ENCODE measurements at regions not wholly inside any gene's neighbourhood (a gene's known extent, or its start where the extent isn't known, plus 50 kb on each side); places are given as distances from the start of the nearest gene placed in this dataset.

DNA sequence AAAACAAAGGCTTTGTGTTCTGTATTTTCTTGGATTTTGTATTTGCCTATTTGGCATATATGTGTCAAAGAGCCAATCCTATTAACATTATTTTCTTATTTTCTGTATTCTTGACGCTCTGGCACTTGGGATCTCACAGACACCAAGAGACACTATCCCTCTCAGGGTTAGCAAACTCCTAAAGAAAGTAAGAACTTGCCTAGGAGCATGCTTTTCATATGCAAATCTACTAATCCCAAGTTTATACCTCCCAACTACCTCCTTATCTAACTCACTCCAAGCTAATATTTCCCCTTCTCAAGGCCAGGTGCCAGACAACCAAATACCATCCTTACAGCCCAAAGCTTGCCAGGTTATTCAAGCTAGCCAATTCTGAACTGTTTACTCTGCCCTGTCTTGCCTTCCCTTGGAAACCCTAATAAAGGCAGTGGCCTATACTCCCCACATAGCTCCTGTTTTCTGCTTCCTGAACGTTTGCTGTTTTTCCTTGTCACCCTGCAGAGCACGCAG is 455.4 kb upstream of the ANO3 start:
- in situ Hi-C loops (cut with MboI; ENCODE audit: low pct_unique_long_range_greater_than_20kb, low sequenced_read_pairs, unreplicated experiment), result no loop called here
- DNase-seq (ENCODE audit: low spot score), result no peak
- TF ChIP-seq, protein P1, sequence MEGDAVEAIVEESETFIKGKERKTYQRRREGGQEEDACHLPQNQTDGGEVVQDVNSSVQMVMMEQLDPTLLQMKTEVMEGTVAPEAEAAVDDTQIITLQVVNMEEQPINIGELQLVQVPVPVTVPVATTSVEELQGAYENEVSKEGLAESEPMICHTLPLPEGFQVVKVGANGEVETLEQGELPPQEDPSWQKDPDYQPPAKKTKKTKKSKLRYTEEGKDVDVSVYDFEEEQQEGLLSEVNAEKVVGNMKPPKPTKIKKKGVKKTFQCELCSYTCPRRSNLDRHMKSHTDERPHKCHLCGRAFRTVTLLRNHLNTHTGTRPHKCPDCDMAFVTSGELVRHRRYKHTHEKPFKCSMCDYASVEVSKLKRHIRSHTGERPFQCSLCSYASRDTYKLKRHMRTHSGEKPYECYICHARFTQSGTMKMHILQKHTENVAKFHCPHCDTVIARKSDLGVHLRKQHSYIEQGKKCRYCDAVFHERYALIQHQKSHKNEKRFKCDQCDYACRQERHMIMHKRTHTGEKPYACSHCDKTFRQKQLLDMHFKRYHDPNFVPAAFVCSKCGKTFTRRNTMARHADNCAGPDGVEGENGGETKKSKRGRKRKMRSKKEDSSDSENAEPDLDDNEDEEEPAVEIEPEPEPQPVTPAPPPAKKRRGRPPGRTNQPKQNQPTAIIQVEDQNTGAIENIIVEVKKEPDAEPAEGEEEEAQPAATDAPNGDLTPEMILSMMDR (IDR thresholded peaks at IDR 0.05; ENCODE audit: extremely low read depth, insufficient read depth, missing control alignments), result no peak

DNA sequence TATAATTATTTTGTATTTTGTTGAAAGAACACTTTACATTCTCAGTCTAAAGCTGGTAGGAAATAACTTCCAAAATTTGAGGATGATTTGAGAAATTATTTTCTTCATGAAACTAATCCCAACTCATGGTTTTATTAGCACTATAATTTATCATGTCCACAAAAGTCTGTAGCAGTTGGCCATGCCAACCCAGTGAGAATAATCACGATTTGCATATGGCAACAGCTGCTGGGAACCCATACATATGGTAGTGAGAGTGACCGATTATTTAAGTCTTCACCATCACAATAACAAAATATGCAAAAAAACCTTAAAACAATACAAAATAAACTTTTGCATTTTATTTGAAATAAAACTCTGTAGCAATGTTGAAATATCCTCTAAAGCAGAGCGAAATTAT is 445.9 kb upstream of the ANO3 start:
- TF ChIP-seq, protein P1 (IDR thresholded peaks at IDR 0.05; ENCODE audit: extremely low read depth, insufficient read depth, missing control alignments), result no peak
- in situ Hi-C loops (cut with MboI; ENCODE audit: low pct_unique_long_range_greater_than_20kb, low sequenced_read_pairs, unreplicated experiment), result no loop called here
- DNase-seq (ENCODE audit: low spot score), result no peak

DNA sequence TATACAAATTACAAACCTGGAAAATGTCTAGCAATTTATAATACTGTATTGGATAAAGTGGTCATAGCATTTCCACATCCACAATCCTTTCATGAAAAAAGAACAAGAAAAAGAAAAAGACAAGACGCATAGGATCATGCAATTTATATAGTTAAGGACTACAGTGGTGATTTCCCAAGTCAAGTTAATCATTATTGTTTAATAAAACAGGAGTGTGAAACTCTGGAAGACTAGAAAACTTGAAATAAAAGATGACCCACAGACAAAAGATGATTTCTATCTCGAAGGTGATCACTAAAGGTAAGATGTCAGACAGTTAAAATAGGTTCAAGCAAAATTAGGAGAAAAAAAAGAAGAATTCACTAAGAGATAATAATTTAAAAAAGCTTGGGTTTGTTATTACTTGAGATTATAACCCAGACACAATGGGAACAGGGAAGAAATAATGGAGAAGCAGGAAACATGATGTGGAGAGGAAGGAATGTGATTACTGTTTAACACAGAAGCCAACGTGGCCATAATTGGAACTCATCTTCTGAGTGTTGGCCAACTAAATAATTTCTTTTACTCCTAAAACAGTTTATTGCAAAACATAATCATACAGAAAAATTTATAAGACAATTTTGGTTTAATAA is 441.2 kb upstream of the ANO3 start:
- no peak for DNase-seq (ENCODE audit: low spot score)
- TF ChIP-seq, protein P1 (IDR thresholded peaks at IDR 0.05; ENCODE audit: extremely low read depth, insufficient read depth, missing control alignments), result no peak

DNA sequence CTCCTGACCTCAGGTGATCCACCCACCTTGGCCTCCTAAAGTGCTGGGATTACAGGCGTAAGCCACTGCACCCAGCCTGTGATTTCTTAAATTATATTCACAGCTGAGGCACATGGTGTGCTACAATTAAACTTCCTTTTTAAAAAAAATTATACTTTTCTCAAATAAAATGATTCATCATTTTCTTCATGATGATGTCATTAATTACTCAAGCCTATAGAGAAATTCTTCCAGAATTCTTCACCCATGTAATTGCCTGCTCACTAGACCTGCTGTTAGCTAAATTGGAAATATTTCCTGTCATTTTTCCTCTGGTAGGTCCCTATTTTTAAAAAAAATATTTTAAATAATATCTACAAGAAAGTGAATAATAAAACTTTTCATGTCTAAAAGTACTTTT is 440.0 kb upstream of the ANO3 start:
- in situ Hi-C loops (cut with MboI; ENCODE audit: low pct_unique_long_range_greater_than_20kb, low sequenced_read_pairs, unreplicated experiment), result no loop called here
- TF ChIP-seq, protein P1 (IDR thresholded peaks at IDR 0.05; ENCODE audit: extremely low read depth, insufficient read depth, missing control alignments), result no peak
- no peak for DNase-seq (ENCODE audit: low spot score)

More for the DNA sequence above, 441.2 kb upstream of the ANO3 start:
- in situ Hi-C loops (cut with MboI; ENCODE audit: low pct_unique_long_range_greater_than_20kb, low sequenced_read_pairs, unreplicated experiment), result no loop called here

DNA sequence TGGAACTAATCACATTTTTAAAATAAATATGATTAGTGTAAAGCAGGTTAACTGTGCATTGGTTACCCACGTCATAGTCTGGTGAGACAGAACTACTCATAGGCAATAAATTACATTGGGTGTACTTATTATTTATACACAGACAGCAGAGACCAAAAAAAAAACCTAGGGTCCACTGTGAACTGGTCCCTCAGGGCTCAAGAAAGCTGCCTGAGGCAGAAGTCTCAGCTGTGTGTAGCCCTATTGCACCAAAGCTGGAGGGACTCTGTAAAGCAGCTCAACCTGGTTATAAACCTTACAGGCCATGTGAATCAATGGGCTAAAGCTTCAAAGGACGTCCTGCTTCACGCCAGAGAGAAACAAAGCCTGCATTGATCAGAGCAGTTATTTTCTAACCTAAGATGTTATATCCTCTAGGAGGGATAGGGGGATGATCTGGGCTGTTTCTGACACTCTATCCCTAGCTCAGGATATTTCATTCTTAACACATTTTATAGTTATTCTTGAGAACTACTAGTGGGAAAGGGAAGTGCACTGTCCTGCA is 432.2 kb upstream of the ANO3 start:
- TF ChIP-seq, protein P1 (IDR thresholded peaks at IDR 0.05; ENCODE audit: extremely low read depth, insufficient read depth, missing control alignments), result no peak
- in situ Hi-C loops (cut with MboI; ENCODE audit: low pct_unique_long_range_greater_than_20kb, low sequenced_read_pairs, unreplicated experiment), result no loop called here
- DNase-seq (ENCODE audit: low spot score), result no peak

DNA sequence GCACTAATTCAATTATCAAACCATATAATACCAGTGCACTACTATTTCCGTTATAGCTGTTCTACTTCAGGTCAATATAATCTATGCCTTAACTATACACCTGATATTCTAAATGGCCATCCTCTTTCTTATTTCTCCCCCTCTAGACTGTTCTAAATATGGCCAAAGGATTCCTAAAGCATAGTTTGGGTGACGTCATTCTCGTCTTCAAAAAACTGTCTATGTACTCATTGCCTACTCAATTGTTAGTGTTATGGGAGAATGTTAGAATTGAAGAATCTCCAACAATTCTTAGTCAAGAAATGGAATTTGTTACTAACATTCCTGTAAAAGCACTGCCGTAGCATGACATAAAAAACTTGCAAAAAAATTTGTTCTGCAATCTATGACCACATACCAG is 431.1 kb upstream of the ANO3 start:
- no peak for DNase-seq (ENCODE audit: low spot score)
- TF ChIP-seq, protein P1 (IDR thresholded peaks at IDR 0.05; ENCODE audit: extremely low read depth, insufficient read depth, missing control alignments), result no peak
- in situ Hi-C loops (cut with MboI; ENCODE audit: low pct_unique_long_range_greater_than_20kb, low sequenced_read_pairs, unreplicated experiment), result no loop called here
